Neural cell (in vitro differentiated cells): ENCODE measurements at regions not wholly inside any gene's neighbourhood (a gene's known extent, or its start where the extent isn't known, plus 50 kb on each side); places are given as distances from the start of the nearest gene placed in this dataset.

Experiments
- H2AFZ ChIP-seq: fragments of 200-600, 300-800 bp; sonication (generic), shearing (Covaris generic); 2 replicates; pipeline ENCODE4 v1.6.0; 2014; ENCODE audit warnings: low read depth, mild to moderate bottlenecking, antibody characterized with exemption, low read length, moderate library complexity
- H3F3A ChIP-seq: fragments of 200-600 bp; shearing (Covaris generic); 2 replicates; pipeline ENCODE4 v1.6.1; 2016; ENCODE audit warnings: mild to moderate bottlenecking, moderate library complexity, mixed read lengths, antibody characterized with exemption, low read length; ENCODE audit not compliant: insufficient read depth, poor library complexity, severe bottlenecking
- H3K27ac ChIP-seq: fragments of 200-600, 300-800 bp; sonication (generic), shearing (Covaris generic); 2 replicates; pipeline ENCODE4 v1.5.1; 2014; ENCODE audit warnings: mild to moderate bottlenecking, low read length, moderate library complexity
- H3K27me3 ChIP-seq: fragments of 300-800, 200-600 bp; sonication (generic), shearing (Covaris generic); 2 replicates; pipeline ENCODE4 v1.6.0; 2014; ENCODE audit warnings: mild to moderate bottlenecking, low read depth, low read length, moderate library complexity; ENCODE audit not compliant: insufficient read depth
- H3K36me3 ChIP-seq: fragments of 300-800, 200-600 bp; sonication (generic), shearing (Covaris generic); 2 replicates; pipeline ENCODE4 v1.5.1; 2014; ENCODE audit warnings: mild to moderate bottlenecking, antibody characterized with exemption, low read length, moderate library complexity; ENCODE audit not compliant: insufficient read depth
- H3K4me2 ChIP-seq: fragments of 300-800, 200-600 bp; sonication (generic), shearing (Covaris generic); 2 replicates; pipeline ENCODE4 v1.6.0; 2014; ENCODE audit warnings: mild to moderate bottlenecking, low read length
- H3K4me3 ChIP-seq: fragments of 300-800, 200-600 bp; sonication (generic), shearing (Covaris generic); 2 replicates; pipeline ENCODE4 v1.5.1; 2014; ENCODE audit warnings: mild to moderate bottlenecking, low read length, moderate library complexity
- H3K79me2 ChIP-seq: fragments of 200-600 bp; shearing (Covaris generic); replicated peaks from 2 replicates; pipeline ENCODE4 v1.6.0; 2014; ENCODE audit warnings: mild to moderate bottlenecking, low read length, moderate library complexity; ENCODE audit not compliant: insufficient read depth
- H3K9ac ChIP-seq: fragments of 300-800, 200-600 bp; sonication (generic), shearing (Covaris generic); 2 replicates; pipeline ENCODE4 v1.6.1; 2016; ENCODE audit warnings: mild to moderate bottlenecking, low read length, mixed read lengths
- H3K9me2 ChIP-seq: fragments of 200-600 bp; shearing (Covaris generic); 2 replicates; pipeline ENCODE4 v1.6.1; 2016; ENCODE audit warnings: mild to moderate bottlenecking, low read length, mixed read lengths; ENCODE audit not compliant: insufficient read depth
- H3K9me3 ChIP-seq: fragments of 200-600, 300-800 bp; sonication (generic), shearing (Covaris generic); 2 replicates; pipeline ENCODE4 v1.6.1; 2016; ENCODE audit warnings: mild to moderate bottlenecking, mixed run types, low read length, moderate library complexity, mixed read lengths
- H4K20me1 ChIP-seq: fragments of 200-600 bp; shearing (Covaris generic); 2 replicates; pipeline ENCODE4 v1.6.1; 2016; ENCODE audit warnings: mild to moderate bottlenecking, mixed run types; ENCODE audit not compliant: insufficient read depth
- CTCF ChIP-seq: fragments of 450-650 bp; IDR thresholded peaks from 2 replicates; pipeline ENCODE4 v1.5.1; 2014; ENCODE audit warnings: antibody characterized with exemption, mild to moderate bottlenecking, moderate library complexity; ENCODE audit not compliant: poor library complexity, severe bottlenecking
- EP300 ChIP-seq: fragments of 450-650 bp; conservative IDR thresholded peaks from 2 replicates; pipeline ENCODE4 v1.6.1; 2014; ENCODE audit warnings: antibody characterized with exemption, mild to moderate bottlenecking, moderate library complexity; ENCODE audit not compliant: poor library complexity, severe bottlenecking
- EZH2 ChIP-seq: fragments of 200-600, 300-800 bp; shearing (Covaris generic), sonication (generic); IDR thresholded peaks from 2 replicates; pipeline ENCODE4 v1.6.1; 2014; ENCODE audit warnings: antibody characterized with exemption, low read length, borderline replicate concordance, mild to moderate bottlenecking; ENCODE audit not compliant: insufficient read depth, poor library complexity, severe bottlenecking
- MXI1 ChIP-seq: fragments of 450-650 bp; conservative IDR thresholded peaks from 2 replicates; pipeline ENCODE4 v1.6.1; 2014; ENCODE audit warnings: antibody characterized with exemption, mild to moderate bottlenecking; ENCODE audit not compliant: poor library complexity, severe bottlenecking
- POLR2AphosphoS5 ChIP-seq: IDR thresholded peaks from 2 replicates; pipeline ENCODE4 v1.6.1; 2012
- RAD21 ChIP-seq: fragments of 450-650 bp; conservative IDR thresholded peaks from 2 replicates; pipeline ENCODE4 v1.6.1; 2014; ENCODE audit warnings: antibody characterized with exemption, mild to moderate bottlenecking, moderate library complexity
- REST ChIP-seq: IDR thresholded peaks from 2 replicates; pipeline ENCODE4 v1.6.1; 2012; ENCODE audit warnings: borderline replicate concordance
- SMC3 ChIP-seq: fragments of 450-650 bp; conservative IDR thresholded peaks from 2 replicates; pipeline ENCODE4 v1.6.1; 2014; ENCODE audit warnings: antibody characterized with exemption, mild to moderate bottlenecking, moderate library complexity; ENCODE audit not compliant: poor library complexity
- TAF1 ChIP-seq: IDR thresholded peaks from 2 replicates; pipeline ENCODE4 v1.6.1; 2012; ENCODE audit warnings: low read depth

GRCh38 chr11:97136067-97136466 is 746.3 kb downstream of the JRKL start:
- no peaks in the 10 kb centered on the region for H3K9me3 ChIP-seq
- no peaks in the 10 kb centered on the region for H3F3A ChIP-seq
- no peaks in the 10 kb centered on the region for H3K27me3 ChIP-seq
- no peak overlapping the region for H3K27ac ChIP-seq
- no peaks in the 10 kb centered on the region for H3K9me2 ChIP-seq
- no peak overlapping the region for H3K9ac ChIP-seq
- no peaks in the 10 kb centered on the region for H4K20me1 ChIP-seq
- H3K36me3 ChIP-seq = no peaks in the 10 kb centered on the region
- no peaks in the 10 kb centered on the region for H3K79me2 ChIP-seq
- no peak overlapping the region for H3K4me2 ChIP-seq
- TF ChIP-seq REST (no peak), EP300 (no peak), RAD21 (no peak), EZH2 (no peak), POLR2AphosphoS5 (no peak), CTCF (no peak), MXI1 (no peak), TAF1 (no peak), SMC3 (no peak)
- H3K4me3 ChIP-seq = no peak overlapping the region
- H2AFZ ChIP-seq = no peak overlapping the region

- Histone ChIP-seq H3K9me2 (no peaks in the 10 kb centered on the region), H3K4me2 (no peak overlapping the region), H3K36me3 (no peaks in the 10 kb centered on the region), H3K27ac (no peak overlapping the region), H4K20me1 (no peaks in the 10 kb centered on the region), H3K27me3 (no peaks in the 10 kb centered on the region), H3K9ac (no peak overlapping the region), H3K79me2 (no peaks in the 10 kb centered on the region), H2AFZ (no peak overlapping the region), H3K9me3 (no peaks in the 10 kb centered on the region), H3K4me3 (no peak overlapping the region), H3F3A (no peaks in the 10 kb centered on the region)
- TF ChIP-seq SMC3 (no peak), TAF1 (no peak), RAD21 (no peak), EP300 (no peak), POLR2AphosphoS5 (no peak), CTCF (no peak), REST (no peak), EZH2 (no peak), MXI1 (no peak)
Observed at GRCh38 chr11:97140885-97141494, 751.2 kb downstream of the JRKL start.
